GM23338 (cell line): ENCODE measurements at regions not wholly inside any gene's neighbourhood (a gene's known extent, or its start where the extent isn't known, plus 50 kb on each side); places are given as distances from the start of the nearest gene placed in this dataset.

Experiments
- ATAC-seq: fragments of 200-7000 bp; cut with Tn5 transposase; 3 replicates; pipeline ENCODE4 v1.9.1; 2020
- DNase-seq: peaks from one replicate; pipeline ENCODE4 v3.0.0-alpha.2; 2015; ENCODE audit warnings: low spot score
- H2AFZ ChIP-seq: fragments of 200-600 bp; sonication (generic); 2 replicates; pipeline ENCODE4 v1.8.0; 2016; ENCODE audit warnings: antibody characterized with exemption, mild to moderate bottlenecking, moderate library complexity
- H3F3A ChIP-seq: fragments of 200-600 bp; sonication (generic); replicated peaks from 2 replicates; pipeline ENCODE4 v1.8.0; 2017; ENCODE audit warnings: antibody characterized with exemption, mixed run types, low read depth
- H3K27ac ChIP-seq: fragments of 200-600 bp; sonication (generic); 2 replicates; pipeline ENCODE4 v1.6.1; 2016; ENCODE audit warnings: low read depth
- H3K27me3 ChIP-seq: fragments of 200-600 bp; sonication (generic); 2 replicates; pipeline ENCODE4 v1.8.0; 2016; ENCODE audit warnings: mild to moderate bottlenecking, mixed run types, moderate library complexity; ENCODE audit not compliant: insufficient read depth
- H3K36me3 ChIP-seq: fragments of 200-600 bp; sonication (generic); 2 replicates; pipeline ENCODE4 v1.8.0; 2016; ENCODE audit warnings: mild to moderate bottlenecking; ENCODE audit not compliant: insufficient read depth
- H3K4me1 ChIP-seq: fragments of 200-600 bp; sonication (generic); 2 replicates; pipeline ENCODE4 v1.8.0; 2016; ENCODE audit warnings: mild to moderate bottlenecking, moderate library complexity; ENCODE audit not compliant: insufficient read depth
- H3K4me2 ChIP-seq: fragments of 200-600 bp; sonication (generic); 2 replicates; pipeline ENCODE4 v1.7.1; 2017; ENCODE audit warnings: mixed run types
- H3K4me3 ChIP-seq: fragments of 200-600 bp; sonication (generic); 2 replicates; pipeline ENCODE4 v1.6.1; 2016; ENCODE audit warnings: mixed run types
- H3K79me2 ChIP-seq: fragments of 200-600 bp; sonication (generic); replicated peaks from 2 replicates; pipeline ENCODE4 v1.8.0; 2017; ENCODE audit warnings: mild to moderate bottlenecking; ENCODE audit not compliant: insufficient read depth
- H3K9me2 ChIP-seq: fragments of 200-600 bp; sonication (generic); 2 replicates; pipeline ENCODE4 v1.8.0; 2017; ENCODE audit not compliant: insufficient read depth
- H4K20me1 ChIP-seq: fragments of 200-600 bp; sonication (generic); replicated peaks from 2 replicates; pipeline ENCODE4 v1.8.0; 2017; ENCODE audit warnings: mild to moderate bottlenecking; ENCODE audit not compliant: insufficient read depth
- H3K27ac Mint-ChIP-seq: 2 replicates; pipeline ENCODE4 v1.8.0; 2020; ENCODE audit warnings: inconsistent platforms, mild to moderate bottlenecking, moderate library complexity, mixed read lengths
- H3K27me3 Mint-ChIP-seq: 3 replicates; pipeline ENCODE4 v1.8.0; 2022; ENCODE audit warnings: low read depth, mild to moderate bottlenecking, moderate library complexity, mixed read lengths, inconsistent platforms; ENCODE audit not compliant: insufficient read depth, poor library complexity
- H3K36me3 Mint-ChIP-seq: 3 replicates; pipeline ENCODE4 v1.8.0; 2021; ENCODE audit warnings: low read depth, mild to moderate bottlenecking, inconsistent platforms, moderate library complexity, mixed read lengths
- H3K4me1 Mint-ChIP-seq: 3 replicates; pipeline ENCODE4 v1.8.0; 2020; ENCODE audit warnings: mild to moderate bottlenecking, inconsistent platforms, mixed read lengths
- H3K4me3 Mint-ChIP-seq: 3 replicates; pipeline ENCODE4 v1.8.0; 2021; ENCODE audit warnings: moderate library complexity, mild to moderate bottlenecking, inconsistent platforms, mixed read lengths
- H3K9me3 Mint-ChIP-seq: 3 replicates; pipeline ENCODE4 v1.8.0; 2020; ENCODE audit warnings: moderate library complexity, mild to moderate bottlenecking, inconsistent platforms, mixed read lengths
- CREB1 ChIP-seq: fragments of 250-450 bp; sonication (Bioruptor Pico); IDR thresholded peaks from 2 replicates; pipeline ENCODE4 v1.5.0; 2020; ENCODE audit warnings: low read depth, mild to moderate bottlenecking, moderate library complexity
- CTCF ChIP-seq, 2 experiments: fragments of 200-600 bp in 1 of 2; sonication (generic) in 1 of 2; conservative IDR thresholded peaks; 2 replicates each; pipeline versions ENCODE4 v1.5.1 to v1.6.1; 2016 to 2017; ENCODE audit warnings: antibody characterized with exemption in 2 of 2, low read depth in 2 of 2, mild to moderate bottlenecking in 2 of 2, moderate library complexity in 1 of 2
- ETS1 ChIP-seq: IDR thresholded peaks from 2 replicates; pipeline ENCODE4 v1.6.1; 2016; ENCODE audit warnings: antibody characterized with exemption
- EZH2phosphoT487 ChIP-seq: fragments of 200-600 bp; sonication (generic); IDR thresholded peaks from one replicate; pipeline ENCODE4 v1.8.1; 2018; ENCODE audit warnings: antibody characterized with exemption; ENCODE audit not compliant: unreplicated experiment
- JUNB ChIP-seq: IDR thresholded peaks from one replicate; pipeline ENCODE4 v1.6.1; 2016; ENCODE audit warnings: antibody characterized with exemption; ENCODE audit not compliant: unreplicated experiment
- NANOG ChIP-seq: IDR thresholded peaks from 2 replicates; pipeline ENCODE4 v1.6.1; 2016; ENCODE audit warnings: antibody characterized with exemption, borderline replicate concordance
- POLR2AphosphoS5 ChIP-seq: IDR thresholded peaks from 2 replicates; pipeline ENCODE4 v1.6.1; 2016; ENCODE audit warnings: antibody characterized with exemption, low read depth
- REST ChIP-seq: IDR thresholded peaks from one replicate; pipeline ENCODE4 v1.6.1; 2018; ENCODE audit warnings: antibody characterized with exemption; ENCODE audit not compliant: unreplicated experiment
- STAT1 ChIP-seq: IDR thresholded peaks from one replicate; pipeline ENCODE4 v1.6.1; 2016; ENCODE audit warnings: antibody characterized with exemption; ENCODE audit not compliant: unreplicated experiment
- ZNF114 ChIP-seq: fragments of 250-450 bp; sonication (Bioruptor Pico); IDR thresholded peaks from 2 replicates; pipeline ENCODE4 v1.5.0; 2020; ENCODE audit warnings: mild to moderate bottlenecking, moderate library complexity

- TF ChIP-seq JUNB (no peak), CREB1 (CRISPR knock-in tag) (no peak), ETS1 (no peak), CTCF (conservative IDR thresholded peaks at IDR 0.05; ENCODE audit: low read depth in 2 of 2) (no peak)
Observed at GRCh38 chr5:126081209-126081608, 342.0 kb upstream of the GRAMD2B start (continued).

- Mint-ChIP-seq H3K9me3 (peaks cover 22% of the 10 kb centered on the region), H3K4me1 (no peaks in the 10 kb centered on the region), H3K36me3 (peaks cover 21% of the 10 kb centered on the region; the same call in 2 of the 3 replicates), H3K27ac (no peak overlapping the region), H3K4me3 (no peak overlapping the region), H3K27me3 (no peaks in the 10 kb centered on the region)
- Histone ChIP-seq H3K4me3 (no peak overlapping the region), H3K27me3 (no peaks in the 10 kb centered on the region), H3K4me2 (no peak overlapping the region), H3F3A (no peaks in the 10 kb centered on the region), H4K20me1 (no peaks in the 10 kb centered on the region), H3K27ac (no peak overlapping the region), H2AFZ (no peak overlapping the region), H3K4me1 (no peaks in the 10 kb centered on the region), H3K36me3 (no peaks in the 10 kb centered on the region), H3K79me2 (no peaks in the 10 kb centered on the region), H3K9me2 (0 out of 2 replicates have a peak, but pooled peaks cover 11% of the 10 kb centered on the region)
- no peak for TF ChIP-seq CREB1 (CRISPR knock-in tag)
- DNase-seq = no peak
- no peak for ATAC-seq
Observed at GRCh38 chr5:126093041-126093440, 330.2 kb upstream of the GRAMD2B start.

GRCh38 chr5:126093718-126094117 is 329.5 kb upstream of the GRAMD2B start:
- no peak overlapping the region for H3K4me2 ChIP-seq
- ATAC-seq = no peak
- no peaks in the 10 kb centered on the region for H3K36me3 ChIP-seq
- Mint-ChIP-seq H3K27ac (no peak overlapping the region), H3K9me3 (peaks cover 19% of the 10 kb centered on the region), H3K36me3 (peaks cover 18% of the 10 kb centered on the region; the same call in 2 of the 3 replicates), H3K4me3 (no peak overlapping the region), H3K27me3 (no peaks in the 10 kb centered on the region), H3K4me1 (no peaks in the 10 kb centered on the region)
- no peak for DNase-seq
- no peaks in the 10 kb centered on the region for H3K79me2 ChIP-seq
- H3F3A ChIP-seq = no peaks in the 10 kb centered on the region
- no peak overlapping the region for H2AFZ ChIP-seq
- no peaks in the 10 kb centered on the region for H3K27me3 ChIP-seq
- no peaks in the 10 kb centered on the region for H3K4me1 ChIP-seq
- no peak for TF ChIP-seq ZNF114 (CRISPR knock-in tag)
- H3K27ac ChIP-seq = no peak overlapping the region
- 0 out of 2 replicates have a peak, but pooled peaks cover 11% of the 10 kb centered on the region for H3K9me2 ChIP-seq
- no peaks in the 10 kb centered on the region for H4K20me1 ChIP-seq
- no peak overlapping the region for H3K4me3 ChIP-seq

GRCh38 chr5:126094991-126095390 is 328.2 kb upstream of the GRAMD2B start:
- Histone ChIP-seq H3K4me1 (no peaks in the 10 kb centered on the region), H3F3A (no peaks in the 10 kb centered on the region), H4K20me1 (no peaks in the 10 kb centered on the region), H3K79me2 (no peaks in the 10 kb centered on the region), H3K4me2 (no peak overlapping the region), H3K27ac (no peak overlapping the region), H3K27me3 (no peaks in the 10 kb centered on the region), H3K36me3 (no peaks in the 10 kb centered on the region), H3K9me2 (0 out of 2 replicates have a peak, but pooled peaks cover 11% of the 10 kb centered on the region), H2AFZ (no peak overlapping the region), H3K4me3 (no peak overlapping the region)
- Mint-ChIP-seq H3K4me3 (no peak overlapping the region), H3K27me3 (no peaks in the 10 kb centered on the region), H3K9me3 (peaks cover 11% of the 10 kb centered on the region), H3K36me3 (peaks cover 11% of the 10 kb centered on the region; the same call in 2 of the 3 replicates), H3K27ac (no peak overlapping the region), H3K4me1 (no peaks in the 10 kb centered on the region)
- ATAC-seq (no peak), DNase-seq (no peak)
- TF ChIP-seq POLR2AphosphoS5 (no peak), STAT1 (no peak), REST (no peak), EZH2phosphoT487 (no peak), NANOG (no peak), JUNB (no peak), CTCF (conservative IDR thresholded peaks at IDR 0.05; ENCODE audit: low read depth in 2 of 2) (no peak)
